Stimulated activated effector memory CD8-positive, alpha-beta T cell treated with anti-CD3 and anti-CD28 coated beads, Interleukin-12 subunit alpha, Interleukin-12 subunit beta, amount 100 ng/mL, for 72 hours (primary cell): ENCODE measurements at regions not wholly inside any gene's neighbourhood (a gene's known extent, or its start where the extent isn't known, plus 50 kb on each side); places are given as distances from the start of the nearest gene placed in this dataset.
"Not testable (repeated sequence)": the region's sequence is repeated elsewhere in the genome, so short reads cannot be mapped to it uniquely, and the experiment has no call there.

ENCODE experiments used
- ATAC-seq: fragments of 150-1000 bp; cut with Tn5 transposase; 2 replicates; pipeline ENCODE4 v1.10.0; 2021
- DNase-seq, 2 donors: peaks; one replicate each; pipeline ENCODE4 v3.0.0; 2021 to 2022; ENCODE audit warnings: low spot score in 2 of 2
- H3K27ac Mint-ChIP-seq: one replicate; pipeline ENCODE4 v1.8.0; 2022; ENCODE audit warnings: mild to moderate bottlenecking, mixed read lengths
- H3K36me3 Mint-ChIP-seq: one replicate; pipeline ENCODE4 v1.8.0; 2022; ENCODE audit warnings: mild to moderate bottlenecking, mixed read lengths
- H3K4me1 Mint-ChIP-seq: one replicate; pipeline ENCODE4 v1.8.0; 2022; ENCODE audit warnings: mixed read lengths
- H3K4me3 Mint-ChIP-seq: one replicate; pipeline ENCODE4 v1.8.0; 2022; ENCODE audit warnings: mild to moderate bottlenecking, mixed read lengths
- H3K9me3 Mint-ChIP-seq: one replicate; pipeline ENCODE4 v1.8.0; 2022; ENCODE audit warnings: mixed read lengths

DNA sequence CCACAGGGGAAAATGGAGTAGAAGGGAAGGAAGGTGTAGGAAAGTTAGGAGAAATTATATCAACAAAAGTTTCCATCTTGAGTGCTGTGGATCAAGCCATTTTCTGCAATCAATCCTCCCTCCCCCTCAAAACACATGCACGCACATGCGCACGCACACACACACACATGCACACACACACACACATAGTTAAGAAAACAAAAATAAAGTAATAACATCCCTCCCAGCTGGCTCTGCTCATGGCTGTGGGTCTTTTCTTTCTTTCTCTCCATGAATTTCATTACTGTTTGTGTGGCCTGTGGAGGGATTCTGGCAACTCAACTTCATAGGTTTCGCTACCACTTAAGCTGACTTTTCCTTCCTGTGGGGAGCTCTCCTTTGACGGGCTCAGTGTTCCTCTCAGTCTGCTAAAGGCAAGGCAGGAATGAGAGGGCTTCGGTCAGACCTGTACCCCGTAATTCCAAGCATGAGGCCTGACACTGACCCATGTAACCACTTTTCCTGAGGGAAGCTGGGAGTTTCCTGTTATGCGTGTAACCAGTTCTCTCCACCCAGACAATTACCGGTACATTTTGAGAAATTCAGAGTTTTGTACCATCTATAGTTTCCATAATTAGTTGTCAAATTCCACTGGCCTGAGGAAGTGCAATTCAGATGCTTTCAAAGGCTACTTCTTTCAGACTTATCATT lies 79.8 kb downstream of the ZNF92 start:
- H3K4me3 Mint-ChIP-seq, result no peak overlapping the region
- no peak overlapping the region for H3K27ac Mint-ChIP-seq
- no peak for DNase-seq
- no peaks in the 10 kb centered on the region for H3K36me3 Mint-ChIP-seq
- no peaks in the 10 kb centered on the region for H3K9me3 Mint-ChIP-seq
- peaks cover 18% of the 10 kb centered on the region for H3K4me1 Mint-ChIP-seq
- ATAC-seq, result no peak

DNA sequence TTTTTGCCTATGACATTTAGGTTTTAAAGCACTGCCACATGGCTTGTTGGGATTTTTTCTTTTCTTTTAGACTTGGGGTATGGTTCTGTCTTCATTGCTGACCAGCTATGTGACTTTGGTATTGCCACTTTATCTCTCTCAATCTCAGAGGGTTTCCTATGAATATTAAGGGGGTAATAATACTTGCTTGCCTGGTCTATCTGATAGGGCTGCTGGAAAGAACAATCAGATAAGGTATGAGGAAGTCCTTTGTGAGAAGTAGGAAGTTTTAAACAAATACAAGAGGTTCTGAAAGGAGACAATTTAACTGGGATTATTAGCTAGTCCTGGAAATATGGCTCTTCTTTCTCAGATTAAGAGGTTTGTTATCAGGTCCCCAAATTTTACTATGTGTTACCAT lies 80.8 kb downstream of the ZNF92 start:
- peaks cover 14% of the 10 kb centered on the region for H3K4me1 Mint-ChIP-seq
- H3K4me3 Mint-ChIP-seq, result no peak overlapping the region
- no peak overlapping the region for H3K27ac Mint-ChIP-seq
- no peak for ATAC-seq
- no peaks in the 10 kb centered on the region for H3K9me3 Mint-ChIP-seq
- DNase-seq, result no peak
- H3K36me3 Mint-ChIP-seq, result no peaks in the 10 kb centered on the region

DNA sequence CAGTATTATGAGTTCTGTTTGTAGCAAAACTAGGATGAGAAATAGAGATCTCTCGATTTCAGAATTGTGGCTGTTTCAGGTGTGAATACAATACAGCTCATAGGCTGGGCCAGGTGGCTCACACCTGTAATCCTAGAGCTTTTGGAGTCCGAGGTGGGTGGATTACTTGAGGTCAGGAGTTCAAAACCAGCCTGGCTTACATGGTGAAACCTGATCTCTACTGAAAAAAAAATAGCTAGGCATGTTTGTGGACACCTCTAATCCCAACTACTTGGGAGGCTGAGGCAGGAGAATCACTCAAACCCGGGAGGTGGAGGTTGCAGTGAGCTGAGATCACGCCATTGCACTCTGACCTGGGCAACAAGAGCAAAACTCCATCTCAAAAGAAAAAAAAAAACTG lies 81.4 kb downstream of the ZNF92 start:
- ATAC-seq, H3K36me3 Mint-ChIP-seq, H3K4me3 Mint-ChIP-seq, DNase-seq, H3K4me1 Mint-ChIP-seq, H3K27ac Mint-ChIP-seq, H3K9me3 Mint-ChIP-seq: not testable (repeated sequence)

DNA sequence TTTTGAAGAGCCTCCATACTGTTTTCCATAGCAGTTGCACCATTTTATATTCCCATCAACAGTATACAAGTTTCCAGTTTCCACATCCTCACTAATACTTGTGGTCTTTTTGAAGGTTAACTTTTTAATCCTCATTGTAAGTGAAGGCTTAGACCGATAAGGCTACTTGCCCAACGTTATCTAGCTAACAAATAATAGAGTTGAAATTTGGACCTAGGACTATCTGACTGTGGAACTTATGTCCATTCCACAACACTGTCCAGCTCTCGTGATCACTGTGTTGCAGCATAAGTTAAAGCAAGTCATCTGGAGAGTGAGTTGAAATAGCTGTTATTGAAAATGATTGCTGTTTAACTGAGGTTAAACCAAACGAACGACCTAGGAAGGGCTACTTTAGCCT lies 84.0 kb downstream of the ZNF92 start:
- DNase-seq (no peak), ATAC-seq (no peak)
- H3K9me3 Mint-ChIP-seq, result no peaks in the 10 kb centered on the region
- no peaks in the 10 kb centered on the region for H3K36me3 Mint-ChIP-seq
- H3K27ac Mint-ChIP-seq, result no peak overlapping the region
- H3K4me1 Mint-ChIP-seq, result peaks cover 7% of the 10 kb centered on the region
- no peak overlapping the region for H3K4me3 Mint-ChIP-seq

DNA sequence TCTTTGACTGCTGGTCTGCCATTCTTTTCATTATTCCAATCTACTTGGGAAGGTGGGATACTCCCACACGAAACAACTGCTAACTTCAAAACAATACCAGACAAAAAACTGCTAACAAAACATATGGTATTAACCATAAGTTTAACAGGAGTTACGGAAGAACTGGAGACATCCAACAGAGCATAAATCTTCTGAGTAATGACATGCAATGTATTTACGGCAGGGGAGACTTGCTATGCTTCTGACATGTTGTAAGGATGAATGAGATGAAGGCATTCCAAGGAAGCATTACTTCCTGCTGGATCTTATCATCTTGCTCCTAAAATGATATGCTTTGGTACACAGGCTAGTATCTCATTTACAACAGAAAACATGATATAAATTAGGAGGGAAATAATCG lies 85.8 kb downstream of the ZNF92 start:
- DNase-seq (no peak), ATAC-seq (no peak)
- no peaks in the 10 kb centered on the region for H3K36me3 Mint-ChIP-seq
- no peak overlapping the region for H3K27ac Mint-ChIP-seq
- H3K9me3 Mint-ChIP-seq, result no peaks in the 10 kb centered on the region
- peaks cover 7% of the 10 kb centered on the region for H3K4me1 Mint-ChIP-seq
- H3K4me3 Mint-ChIP-seq, result no peak overlapping the region

- Mint-ChIP-seq H3K36me3 (no peaks in the 10 kb centered on the region), H3K9me3 (peaks cover under 1% of the 10 kb centered on the region), H3K27ac (no peak overlapping the region), H3K4me1 (peaks cover 7% of the 10 kb centered on the region), H3K4me3 (no peak overlapping the region)
- DNase-seq (no peak), ATAC-seq (peak; percentile 13)
Measured at GRCh38 chr7:65462148-65462716, 88.6 kb downstream of the ZNF92 start.

GRCh38 chr7:65463184-65463583 lies 89.5 kb downstream of the ZNF92 start:
- no peak overlapping the region for H3K27ac Mint-ChIP-seq
- peaks cover 6% of the 10 kb centered on the region for H3K9me3 Mint-ChIP-seq
- no peak overlapping the region for H3K4me3 Mint-ChIP-seq
- H3K4me1 Mint-ChIP-seq, result peaks cover 14% of the 10 kb centered on the region
- DNase-seq (no peak), ATAC-seq (peak; percentile 72)
- no peaks in the 10 kb centered on the region for H3K36me3 Mint-ChIP-seq

GRCh38 chr7:65469919-65470558 lies 96.4 kb downstream of the ZNF92 start:
- ATAC-seq, H3K36me3 Mint-ChIP-seq, H3K4me3 Mint-ChIP-seq, DNase-seq, H3K27ac Mint-ChIP-seq: not testable (repeated sequence)
- peaks cover 16% of the 10 kb centered on the region for H3K9me3 Mint-ChIP-seq
- peaks cover 24% of the 10 kb centered on the region for H3K4me1 Mint-ChIP-seq

- no peak overlapping the region for H3K4me3 Mint-ChIP-seq
- no peaks in the 10 kb centered on the region for H3K36me3 Mint-ChIP-seq
Measured at GRCh38 chr7:65471587-65471986, 97.9 kb downstream of the ZNF92 start.

DNA sequence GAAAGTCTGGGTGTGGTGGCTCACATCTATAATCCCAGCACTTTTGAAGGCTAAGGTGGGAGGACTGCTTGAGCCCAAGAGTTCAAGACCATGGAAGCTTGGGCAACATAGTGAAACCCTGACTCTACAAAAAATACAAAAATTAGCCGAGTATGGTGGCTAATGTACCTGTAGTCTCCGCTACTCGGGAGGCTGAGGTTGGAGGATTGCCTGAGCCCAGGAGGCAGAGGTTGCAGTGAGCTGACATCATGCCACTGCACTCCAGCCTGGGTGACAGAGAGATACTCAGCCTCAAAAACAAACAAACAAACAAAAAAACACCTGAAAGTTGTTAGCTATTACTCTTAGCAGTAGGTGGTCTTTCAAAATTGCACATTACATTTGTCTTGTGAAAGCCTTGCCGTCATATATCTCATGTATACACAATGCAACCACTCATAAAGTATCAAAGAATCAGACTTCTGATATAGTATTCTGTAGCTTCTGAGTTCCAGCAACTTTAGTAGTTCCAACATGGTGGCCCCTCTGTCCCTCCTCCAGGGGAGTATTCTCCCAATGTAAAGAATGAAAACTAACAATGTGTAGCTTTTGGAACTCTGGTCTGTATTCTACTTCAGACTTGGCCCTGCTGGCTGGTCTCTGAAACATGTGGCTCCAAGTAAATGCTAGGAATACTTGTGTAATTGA lies 101.5 kb downstream of the ZNF92 start:
- ATAC-seq (peak; percentile 24), DNase-seq (no peak)
- Mint-ChIP-seq H3K9me3 (peaks cover 19% of the 10 kb centered on the region), H3K27ac (peak overlapping the region; percentile 94), H3K4me1 (peaks cover 54% of the 10 kb centered on the region), H3K4me3 (peak overlapping the region; percentile 49), H3K36me3 (no peaks in the 10 kb centered on the region)

More at GRCh38 chr7:65471587-65471986, 97.9 kb downstream of the ZNF92 start:
- ATAC-seq (no peak), DNase-seq (no peak)
- no peak overlapping the region for H3K27ac Mint-ChIP-seq
- peaks cover 18% of the 10 kb centered on the region for H3K9me3 Mint-ChIP-seq
- peaks cover 37% of the 10 kb centered on the region for H3K4me1 Mint-ChIP-seq

- DNase-seq, result no peak
- Mint-ChIP-seq H3K4me1 (peaks cover 59% of the 10 kb centered on the region), H3K9me3 (peaks cover 19% of the 10 kb centered on the region), H3K27ac (peak overlapping the region; percentile 94), H3K4me3 (peak overlapping the region; percentile 49), H3K36me3 (no peaks in the 10 kb centered on the region)
- ATAC-seq, result peak; percentile 83
Measured at GRCh38 chr7:65475734-65476319, 102.2 kb downstream of the ZNF92 start.

DNA sequence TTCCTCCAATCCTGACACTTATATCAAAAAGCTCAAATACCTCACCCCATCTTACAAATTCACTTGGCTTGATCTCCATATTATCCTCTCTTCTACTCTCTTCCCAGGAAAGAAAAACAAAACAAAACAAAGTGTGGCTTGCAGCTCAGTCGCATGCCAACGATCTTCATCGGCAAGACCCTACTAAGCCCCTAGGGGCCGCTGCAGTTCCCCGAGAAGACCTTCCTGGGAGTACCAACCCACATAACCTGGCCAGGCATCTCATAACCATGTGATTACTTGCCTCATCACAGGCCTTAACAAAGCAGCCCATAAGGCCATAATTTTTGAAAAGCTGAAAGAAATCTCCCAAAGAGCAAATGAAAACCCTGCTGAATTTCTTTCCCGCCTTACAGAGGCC lies 103.7 kb downstream of the ZNF92 start:
- Mint-ChIP-seq H3K27ac (peak overlapping the region; percentile 94), H3K4me1 (peaks cover 64% of the 10 kb centered on the region), H3K4me3 (peak overlapping the region; percentile 49), H3K36me3 (no peaks in the 10 kb centered on the region), H3K9me3 (peaks cover 24% of the 10 kb centered on the region)
- DNase-seq (no peak), ATAC-seq (no peak)

GRCh38 chr7:65489260-65489767 lies 115.7 kb downstream of the ZNF92 start:
- no peaks in the 10 kb centered on the region for H3K36me3 Mint-ChIP-seq
- no peak overlapping the region for H3K27ac Mint-ChIP-seq
- ATAC-seq (no peak), DNase-seq (no peak)
- H3K4me3 Mint-ChIP-seq, result no peak overlapping the region
- H3K4me1 Mint-ChIP-seq, result no peaks in the 10 kb centered on the region
- peaks cover 17% of the 10 kb centered on the region for H3K9me3 Mint-ChIP-seq

DNA sequence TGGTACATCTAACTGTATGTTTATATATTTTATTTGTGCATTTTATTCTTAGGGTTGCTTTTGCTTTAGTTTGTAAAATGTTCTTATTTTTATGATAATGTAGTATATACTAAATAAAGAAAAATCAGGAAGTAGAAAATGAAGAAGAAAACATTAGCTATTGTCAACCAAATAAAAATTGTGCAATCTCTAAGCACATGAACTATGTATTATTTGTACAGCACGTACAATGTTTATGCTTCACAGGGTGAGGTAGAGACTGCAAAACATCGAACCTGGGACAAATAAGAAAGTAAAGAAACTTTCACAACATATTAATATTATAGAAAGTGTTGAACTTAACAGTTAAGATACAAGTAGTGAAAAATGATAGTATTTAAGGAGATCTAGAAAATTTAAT lies 123.0 kb downstream of the ZNF92 start:
- not testable (repeated sequence) for ATAC-seq, DNase-seq, H3K27ac Mint-ChIP-seq, H3K9me3 Mint-ChIP-seq, H3K4me1 Mint-ChIP-seq, H3K36me3 Mint-ChIP-seq, H3K4me3 Mint-ChIP-seq
